Smooth muscle cell (in vitro differentiated cells): ENCODE measurements at regions not wholly inside any gene's neighbourhood (a gene's known extent, or its start where the extent isn't known, plus 50 kb on each side); places are given as distances from the start of the nearest gene placed in this dataset.

ENCODE experiments used
- DNase-seq: peaks from one replicate; lab custom pipeline; 2025; ENCODE audit not compliant: unreplicated experiment; lab: John Stamatoyannopoulos, UW
- H2AFZ ChIP-seq: fragments of 200-600 bp; sonication (generic); 2 replicates; pipeline ENCODE4 v1.6.0; 2016; ENCODE audit warnings: antibody characterized with exemption, low read depth, mild to moderate bottlenecking
- H3F3A ChIP-seq: fragments of 200-600 bp; sonication (generic); 2 replicates; pipeline ENCODE4 v1.6.0; 2017; ENCODE audit warnings: antibody characterized with exemption, low read depth
- H3K27ac ChIP-seq: fragments of 200-600 bp; sonication (generic); 2 replicates; pipeline ENCODE4 v1.5.1; 2016; ENCODE audit warnings: low read depth, mild to moderate bottlenecking
- H3K27me3 ChIP-seq: fragments of 200-600 bp; sonication (generic); 2 replicates; pipeline ENCODE4 v1.6.1; 2016; ENCODE audit warnings: low read depth, mild to moderate bottlenecking
- H3K36me3 ChIP-seq: fragments of 200-600 bp; sonication (generic); 2 replicates; pipeline ENCODE4 v1.5.1; 2016; ENCODE audit warnings: low read depth
- H3K4me1 ChIP-seq: fragments of 200-600 bp; sonication (generic); 2 replicates; pipeline ENCODE4 v1.5.1; 2016; ENCODE audit warnings: low read depth
- H3K4me2 ChIP-seq: fragments of 200-600 bp; sonication (generic); 2 replicates; pipeline ENCODE4 v1.6.0; 2016; ENCODE audit warnings: mild to moderate bottlenecking
- H3K4me3 ChIP-seq: fragments of 200-600 bp; sonication (generic); 2 replicates; pipeline ENCODE4 v1.5.1; 2016; ENCODE audit warnings: mild to moderate bottlenecking
- H3K79me2 ChIP-seq: fragments of 200-600 bp; sonication (generic); 2 replicates; pipeline ENCODE4 v1.6.0; 2016; ENCODE audit warnings: low read depth, mild to moderate bottlenecking
- H3K9ac ChIP-seq: fragments of 200-600 bp; sonication (generic); 2 replicates; pipeline ENCODE4 v1.6.0; 2016; ENCODE audit warnings: low read depth
- H3K9me3 ChIP-seq: fragments of 200-600 bp; sonication (generic); replicated peaks from 2 replicates; pipeline ENCODE4 v1.5.1; 2016; ENCODE audit warnings: low read depth
- H4K20me1 ChIP-seq: fragments of 200-600 bp; sonication (generic); 2 replicates; pipeline ENCODE4 v1.6.0; 2016; ENCODE audit warnings: low read depth
- CTCF ChIP-seq: fragments of 200-600 bp; sonication (generic); IDR thresholded peaks from 2 replicates; pipeline ENCODE4 v1.5.1; 2017; ENCODE audit warnings: borderline replicate concordance, mild to moderate bottlenecking, antibody characterized with exemption; ENCODE audit not compliant: insufficient read depth, poor library complexity, severe bottlenecking
- WGBS: methylation state at CpG from one replicate; pipeline ENCODE4 v1.1.7; 2016; ENCODE audit warnings: low lambda C conversion rate; 5-methylcytosine and 5-hydroxymethylcytosine counted together

GRCh38 chr14:87690076-87690613 lies 302.8 kb downstream of the GALC start:
- H3K9me3 ChIP-seq = no peaks in the 10 kb centered on the region
- no peak overlapping the region for H2AFZ ChIP-seq
- TF ChIP-seq CTCF = no peak
- no peak overlapping the region for H3K4me3 ChIP-seq
- DNase-seq = no peak
- 63% methylated on average over 3 of the region's 3 CpGs for WGBS
- no peaks in the 10 kb centered on the region for H3K27me3 ChIP-seq
- no peaks in the 10 kb centered on the region for H3F3A ChIP-seq
- H4K20me1 ChIP-seq = no peaks in the 10 kb centered on the region
- H3K79me2 ChIP-seq = no peaks in the 10 kb centered on the region
- no peak overlapping the region for H3K27ac ChIP-seq
- no peaks in the 10 kb centered on the region for H3K36me3 ChIP-seq
- no peak overlapping the region for H3K9ac ChIP-seq
- H3K4me2 ChIP-seq = no peak overlapping the region
- no peaks in the 10 kb centered on the region for H3K4me1 ChIP-seq

GRCh38 chr14:87688524-87688923 lies 304.5 kb downstream of the GALC start:
- Histone ChIP-seq H3K9me3 (no peaks in the 10 kb centered on the region), H2AFZ (no peak overlapping the region), H3F3A (no peaks in the 10 kb centered on the region), H3K9ac (no peak overlapping the region), H3K36me3 (no peaks in the 10 kb centered on the region), H4K20me1 (no peaks in the 10 kb centered on the region), H3K4me3 (no peak overlapping the region), H3K4me2 (no peak overlapping the region), H3K4me1 (no peaks in the 10 kb centered on the region), H3K27me3 (no peaks in the 10 kb centered on the region), H3K27ac (no peak overlapping the region), H3K79me2 (no peaks in the 10 kb centered on the region)
- WGBS = 93% methylated on average over 3 of the region's 3 CpGs
- no peak for DNase-seq
- no peak for TF ChIP-seq CTCF

GRCh38 chr14:87687420-87687819 lies 305.6 kb downstream of the GALC start:
- WGBS = 63% methylated on average over 7 of the region's 7 CpGs

More at GRCh38 chr14:87687420-87687819, 305.6 kb downstream of the GALC start:
- Histone ChIP-seq H3K4me3 (no peak overlapping the region), H3K36me3 (no peaks in the 10 kb centered on the region), H3K4me2 (no peak overlapping the region), H3K27me3 (no peaks in the 10 kb centered on the region), H3K9ac (no peak overlapping the region), H4K20me1 (no peaks in the 10 kb centered on the region), H3K79me2 (no peaks in the 10 kb centered on the region), H3F3A (no peaks in the 10 kb centered on the region), H2AFZ (no peak overlapping the region), H3K9me3 (no peaks in the 10 kb centered on the region), H3K27ac (no peak overlapping the region), H3K4me1 (no peaks in the 10 kb centered on the region)
- DNase-seq = no peak
- no peak for TF ChIP-seq CTCF
